Breast epithelium (tissue), 4 donors: ENCODE measurements at regions not wholly inside any gene's neighbourhood (a gene's known extent, or its start where the extent isn't known, plus 50 kb on each side); places are given as distances from the start of the nearest gene placed in this dataset.

Experiments used
- DNase-seq, 2 donors: peaks; one replicate each; pipeline ENCODE4 v3.0.0-alpha.2; 2019; ENCODE audit warnings: low spot score in 2 of 2
- H3K27ac ChIP-seq, 2 donors: fragments of 200-600 bp; sonication (generic) in 1 of 2; one replicate each; pipeline ENCODE4 v1.5.1; 2016 to 2019; ENCODE audit warnings: mild to moderate bottlenecking in 1 of 2
- H3K27me3 ChIP-seq, 2 donors: fragments of 200-600 bp; sonication (generic) in 1 of 2; one replicate each; pipeline versions ENCODE4 v1.5.1 to v1.6.0; 2017 to 2019; ENCODE audit warnings: control low read depth in 1 of 2, mild to moderate bottlenecking in 1 of 2
- H3K36me3 ChIP-seq: fragments of 200-600 bp; one replicate; pipeline ENCODE4 v1.5.1; 2019
- H3K4me1 ChIP-seq, 2 donors: fragments of 200-600 bp; sonication (generic); one replicate each; pipeline ENCODE4 v1.5.1; 2016 to 2019; ENCODE audit warnings: control low read depth in 1 of 2
- H3K4me3 ChIP-seq, 3 donors: fragments of 200-600 bp; sonication (generic); 1 replicate in 2 of 3; 2 replicates in 1 of 3; pipeline ENCODE4 v1.5.1; 2016 to 2019; ENCODE audit warnings: mild to moderate bottlenecking in 3 of 3, moderate library complexity in 2 of 3
- H3K9me3 ChIP-seq, 2 donors: fragments of 200-600 bp; sonication (generic) in 1 of 2; one replicate each; pipeline ENCODE4 v1.5.1; 2016 to 2019; ENCODE audit warnings: control low read depth in 1 of 2
- CTCF ChIP-seq, 3 donors: fragments of 450-650 bp; IDR thresholded peaks; one replicate each; pipeline ENCODE4 v1.5.1; 2016 to 2017; ENCODE audit warnings: antibody characterized with exemption in 3 of 3, mild to moderate bottlenecking in 3 of 3, moderate library complexity in 3 of 3
- POLR2A ChIP-seq: fragments of 450-650 bp; IDR thresholded peaks from one replicate; pipeline ENCODE4 v1.6.1; 2016; ENCODE audit warnings: antibody characterized with exemption, mild to moderate bottlenecking, moderate library complexity
- POLR2AphosphoS5 ChIP-seq, 3 donors: sonication (generic); formaldehyde crosslinking; IDR thresholded peaks; one replicate each; pipeline ENCODE4 v1.6.1; 2017; ENCODE audit warnings: antibody characterized with exemption in 3 of 3
- intact Hi-C: fragments of 100-400 bp; cut with DNase I; formaldehyde crosslinking; loops from one replicate; pipeline ENCODE4 v1.15.1; 2023; ENCODE audit warnings: low total_unique reads

DNA sequence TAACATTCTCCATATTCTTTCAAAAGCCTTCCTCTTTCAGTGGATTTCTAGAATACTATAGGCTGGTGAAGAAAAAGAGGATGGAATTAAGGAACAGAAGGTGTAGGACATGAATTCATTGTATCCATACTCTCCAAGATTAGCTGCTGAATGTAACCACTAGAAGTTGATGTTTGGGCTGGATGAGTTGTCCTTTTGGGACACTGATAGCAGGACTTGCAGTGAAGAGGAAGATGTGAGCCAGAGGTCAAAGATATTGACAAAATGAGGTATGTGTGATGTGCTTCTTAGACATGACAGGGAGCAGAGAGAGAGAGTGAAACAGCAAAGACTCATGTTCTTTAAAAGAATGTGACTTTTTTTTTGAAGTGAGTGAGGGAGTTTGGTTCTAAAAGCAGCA lies 134.3 kb upstream of the MAN1A1 start:
- Histone ChIP-seq H3K36me3 (no peaks in the 10 kb centered on the region), H3K4me1 (no peaks in the 10 kb centered on the region), H3K27ac (no peak overlapping the region), H3K9me3 (no peaks in the 10 kb centered on the region), H3K4me3 (no peak overlapping the region), H3K27me3 (no peaks in the 10 kb centered on the region)
- intact Hi-C loops: loop anchor here (5.0 kb wide), 1 partner anchor 563 kb away; no protein-coding TSS in a partner anchor
- DNase-seq: no peak
- no peak for TF ChIP-seq POLR2A
- no peak for TF ChIP-seq CTCF (IDR thresholded peaks at IDR 0.05)
- TF ChIP-seq POLR2AphosphoS5 (IDR thresholded peaks at IDR 0.05): no peak

- TF ChIP-seq POLR2A: no peak
- no peak for TF ChIP-seq POLR2AphosphoS5 (IDR thresholded peaks at IDR 0.05)
- no peak for TF ChIP-seq CTCF (IDR thresholded peaks at IDR 0.05)
- intact Hi-C loops: loop anchor here (5.0 kb wide), 1 partner anchor 564 kb away; no protein-coding TSS in a partner anchor
- H3K27me3 ChIP-seq: no peaks in the 10 kb centered on the region
- no peak for DNase-seq
- H3K9me3 ChIP-seq: no peaks in the 10 kb centered on the region
- H3K36me3 ChIP-seq: no peaks in the 10 kb centered on the region
- H3K4me1 ChIP-seq: no peaks in the 10 kb centered on the region
- no peak overlapping the region for H3K27ac ChIP-seq
- H3K4me3 ChIP-seq: no peak overlapping the region
Measured at GRCh38 chr6:119482850-119483285, 133.3 kb upstream of the MAN1A1 start.

DNA sequence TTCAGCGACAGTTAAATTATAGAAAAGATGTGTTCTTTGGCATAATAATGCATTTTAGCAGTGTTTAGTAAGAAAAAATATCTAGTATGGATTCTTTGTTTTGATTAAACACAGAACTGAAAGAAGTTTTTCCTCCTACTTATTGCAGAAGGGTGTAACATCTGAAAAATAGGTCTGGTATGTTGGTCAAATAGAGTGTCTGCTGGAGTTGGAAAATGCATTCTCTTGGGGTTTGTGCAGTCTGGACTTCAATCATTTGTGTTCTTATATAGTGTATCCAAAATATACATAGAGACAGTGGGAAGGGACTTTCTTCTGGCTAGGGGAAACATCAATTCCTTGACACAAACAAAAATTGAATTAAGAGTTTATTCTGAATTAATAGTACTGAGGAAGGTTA lies 132.4 kb upstream of the MAN1A1 start:
- H3K36me3 ChIP-seq: no peaks in the 10 kb centered on the region
- no peaks in the 10 kb centered on the region for H3K9me3 ChIP-seq
- H3K27me3 ChIP-seq: no peaks in the 10 kb centered on the region
- no peaks in the 10 kb centered on the region for H3K4me1 ChIP-seq
- no peak for DNase-seq
- no peak overlapping the region for H3K27ac ChIP-seq
- intact Hi-C loops: loop anchor here (5.0 kb wide), 1 partner anchor 565 kb away; no protein-coding TSS in a partner anchor
- TF ChIP-seq CTCF (IDR thresholded peaks at IDR 0.05) (no peak), POLR2AphosphoS5 (IDR thresholded peaks at IDR 0.05) (no peak), POLR2A (no peak)
- H3K4me3 ChIP-seq: no peak overlapping the region

- no peak for DNase-seq
- Histone ChIP-seq H3K4me1 (no peaks in the 10 kb centered on the region), H3K36me3 (no peaks in the 10 kb centered on the region), H3K4me3 (no peak overlapping the region), H3K27ac (no peak overlapping the region), H3K27me3 (no peaks in the 10 kb centered on the region), H3K9me3 (no peaks in the 10 kb centered on the region)
- no peak for TF ChIP-seq CTCF (IDR thresholded peaks at IDR 0.05)
- TF ChIP-seq POLR2AphosphoS5 (IDR thresholded peaks at IDR 0.05): no peak
- no peak for TF ChIP-seq POLR2A
- intact Hi-C loops: loop anchor here (5.0 kb wide), 1 partner anchor 566 kb away; no protein-coding TSS in a partner anchor
Measured at GRCh38 chr6:119480961-119481497, 131.5 kb upstream of the MAN1A1 start.

DNA sequence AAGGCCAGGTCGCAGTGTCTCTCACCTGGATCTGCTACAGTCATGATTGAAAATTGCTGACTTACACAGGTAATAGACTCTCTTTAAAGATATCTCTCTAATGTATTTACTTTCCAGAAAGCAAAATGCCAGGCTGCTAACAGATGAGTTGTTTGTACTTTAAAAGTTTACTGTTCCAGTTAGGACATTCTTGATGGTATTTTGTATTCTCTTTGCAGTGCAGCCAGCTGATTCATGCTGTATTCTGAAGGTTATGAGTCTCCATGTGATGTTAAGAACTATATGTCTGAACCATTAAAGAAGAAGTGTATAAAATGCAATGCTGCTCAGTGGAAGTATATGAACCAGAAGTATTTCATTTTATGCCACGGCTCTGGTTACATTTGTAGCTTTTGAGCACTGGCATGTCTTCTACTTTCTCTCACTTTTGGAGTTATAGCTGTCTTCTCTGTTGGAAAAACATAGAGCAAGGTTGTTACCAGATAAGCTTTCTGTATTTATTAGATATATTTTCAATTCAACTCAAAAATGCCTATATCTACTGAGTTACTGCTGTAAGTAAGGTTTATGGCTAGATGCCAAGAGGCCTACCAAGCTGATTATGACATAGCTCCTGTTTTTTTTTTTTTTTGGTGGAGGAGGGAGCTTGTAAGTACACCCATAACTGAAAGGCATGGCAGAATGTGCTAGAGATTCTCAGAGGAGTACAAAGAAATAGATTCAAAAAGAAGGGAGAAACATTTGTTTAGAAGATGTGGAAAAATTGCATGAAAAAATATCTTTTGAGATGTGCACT lies 130.5 kb upstream of the MAN1A1 start:
- Histone ChIP-seq H3K27ac (no peak overlapping the region), H3K36me3 (no peaks in the 10 kb centered on the region), H3K27me3 (no peaks in the 10 kb centered on the region), H3K4me3 (no peak overlapping the region), H3K9me3 (no peaks in the 10 kb centered on the region), H3K4me1 (no peaks in the 10 kb centered on the region)
- no peak for DNase-seq
- intact Hi-C loops: loop anchor here (5.0 kb wide), 1 partner anchor 567 kb away; no protein-coding TSS in a partner anchor
- TF ChIP-seq POLR2A: no peak
- no peak for TF ChIP-seq POLR2AphosphoS5 (IDR thresholded peaks at IDR 0.05)
- TF ChIP-seq CTCF (IDR thresholded peaks at IDR 0.05): no peak
